Dedifferentiated amniotic fluid mesenchymal stem cell (primary cell): ENCODE measurements at regions not wholly inside any gene's neighbourhood (a gene's known extent, or its start where the extent isn't known, plus 50 kb on each side); places are given as distances from the start of the nearest gene placed in this dataset.

Experiments
- DNase-seq: peaks from one replicate; pipeline ENCODE4 v3.0.0-alpha.2; 2016; ENCODE audit errors: extremely low spot score

GRCh38 chr16:73361061-73361460 is 313.1 kb upstream of the ZFHX3 start:
- no peak for DNase-seq

- no peak for DNase-seq
Measured at GRCh38 chr16:73356401-73357079, 308.6 kb upstream of the ZFHX3 start.

GRCh38 chr16:73355981-73356380 is 308.1 kb upstream of the ZFHX3 start:
- DNase-seq: no peak

GRCh38 chr16:73354434-73354833 is 306.5 kb upstream of the ZFHX3 start:
- no peak for DNase-seq

GRCh38 chr16:73350707-73351452 is 303.0 kb upstream of the ZFHX3 start:
- DNase-seq: no peak

- DNase-seq: no peak
Measured at GRCh38 chr16:73347500-73348375, 299.8 kb upstream of the ZFHX3 start.

GRCh38 chr16:73339821-73340220 is 291.9 kb upstream of the ZFHX3 start:
- DNase-seq: no peak

GRCh38 chr16:73337373-73338296 is 289.7 kb upstream of the ZFHX3 start:
- DNase-seq: no peak

GRCh38 chr16:73329358-73330286 is 281.7 kb upstream of the ZFHX3 start:
- no peak for DNase-seq

- no peak for DNase-seq
Measured at GRCh38 chr16:73326770-73327470, 279.0 kb upstream of the ZFHX3 start.

- DNase-seq: no peak
Measured at GRCh38 chr16:73326221-73326620, 278.3 kb upstream of the ZFHX3 start.

- DNase-seq: no peak
Measured at GRCh38 chr16:73323880-73324279, 276.0 kb upstream of the ZFHX3 start.

GRCh38 chr16:73322856-73323255 is 274.9 kb upstream of the ZFHX3 start:
- no peak for DNase-seq

GRCh38 chr16:73321853-73322252 is 273.9 kb upstream of the ZFHX3 start:
- DNase-seq: no peak

- no peak for DNase-seq
Measured at GRCh38 chr16:73319737-73320136, 271.8 kb upstream of the ZFHX3 start.

- no peak for DNase-seq
Measured at GRCh38 chr16:73319261-73319660, 271.3 kb upstream of the ZFHX3 start.

GRCh38 chr16:73317321-73317857 is 269.5 kb upstream of the ZFHX3 start:
- DNase-seq: no peak

GRCh38 chr16:73315645-73316044 is 267.7 kb upstream of the ZFHX3 start:
- no peak for DNase-seq

GRCh38 chr16:73313950-73314349 is 266.0 kb upstream of the ZFHX3 start:
- DNase-seq: no peak
